Endothelial cell of umbilical vein (primary cell): ENCODE measurements at regions not wholly inside any gene's neighbourhood (a gene's known extent, or its start where the extent isn't known, plus 50 kb on each side); places are given as distances from the start of the nearest gene placed in this dataset.

Source experiments
- BruUV-seq: library from RNA; stranded (reverse); fragments of 400-500 nt; replicated peaks from 2 replicates; lab custom pipeline; 2021; lab: Mats Ljungman, UMichigan
- CTCF ChIA-PET: fragments of 300-600, 350-600 bp; sonication (Branson Sonifier 250); formaldehyde crosslinking; loops from one replicate; lab custom pipeline; 2021; ENCODE audit warnings: antibody characterized with exemption, inconsistent platforms; lab: Charles Lee
- POLR2A ChIA-PET: fragments of 300-600, 350-600 bp; sonication (Branson Sonifier 250); formaldehyde crosslinking; loops from one replicate; lab custom pipeline; 2021; ENCODE audit warnings: antibody characterized with exemption, inconsistent platforms; lab: Charles Lee
- DNase-seq: peaks from one replicate; pipeline ENCODE4 v3.0.0-alpha.2; 2011; ENCODE audit warnings: low read depth, low spot score
- FAIRE-seq: peaks from 2 replicates; lab custom pipeline; 2011; peaks lifted over from hg19 to GRCh38; lab: Jason Lieb, UNC
- H2AFZ ChIP-seq: 2 replicates; pipeline ENCODE4 v1.6.0; 2012; ENCODE audit warnings: low read depth, low read length, control low read depth, inconsistent platforms
- H3K27ac ChIP-seq: 2 replicates; pipeline ENCODE4 v1.5.1; 2011; ENCODE audit warnings: low read depth, mild to moderate bottlenecking, control low read depth, low read length, moderate library complexity; ENCODE audit not compliant: insufficient read depth
- H3K27me3 ChIP-seq, 2 experiments: 2 replicates each; pipeline versions ENCODE4 v1.6.0 to v1.6.1; 2011; ENCODE audit warnings: low read length in 2 of 2, mixed read lengths in 1 of 2; ENCODE audit not compliant: control insufficient read depth in 2 of 2, insufficient read depth in 2 of 2
- H3K36me3 ChIP-seq, 2 experiments: 2 replicates in 1 of 2; 3 replicates in 1 of 2; pipeline ENCODE4 v1.5.1; 2011; ENCODE audit warnings: low read length in 2 of 2, mild to moderate bottlenecking in 1 of 2, moderate library complexity in 1 of 2; ENCODE audit not compliant: control insufficient read depth in 2 of 2, insufficient read depth in 2 of 2; ENCODE audit errors: extremely low read depth in 1 of 2
- H3K4me1 ChIP-seq: 3 replicates; pipeline ENCODE4 v1.5.1; 2011; ENCODE audit warnings: mild to moderate bottlenecking, low read length; ENCODE audit not compliant: control insufficient read depth, insufficient read depth; ENCODE audit errors: extremely low read depth
- H3K4me2 ChIP-seq: 2 replicates; pipeline ENCODE4 v1.6.1; 2011; ENCODE audit warnings: low read length, control low read depth, mixed read lengths; ENCODE audit not compliant: insufficient read depth
- H3K4me3 ChIP-seq, 3 experiments: fragments of 200-600 bp in 1 of 3; sonication (generic), shearing (Covaris generic) in 1 of 3; replicated peaks in 1 of 3; 2 replicates each; pipeline ENCODE4 v1.5.1; 2011 to 2016; ENCODE audit warnings: control low read depth in 3 of 3, low read length in 3 of 3, mild to moderate bottlenecking in 2 of 3, inconsistent platforms in 1 of 3, low read depth in 1 of 3, moderate library complexity in 1 of 3; ENCODE audit not compliant: insufficient read depth in 1 of 3
- H3K79me2 ChIP-seq: 2 replicates; pipeline ENCODE4 v1.6.0; 2012; ENCODE audit warnings: low read length, inconsistent platforms; ENCODE audit not compliant: control insufficient read depth, insufficient read depth
- H3K9ac ChIP-seq: replicated peaks from 2 replicates; pipeline ENCODE3; 2011; ENCODE audit warnings: low read length, control low read depth; ENCODE audit not compliant: insufficient read depth; ENCODE audit errors: extremely low read depth
- H3K9me1 ChIP-seq: replicated peaks from 3 replicates; pipeline ENCODE4 v1.6.0; 2011; ENCODE audit warnings: mild to moderate bottlenecking, low read length; ENCODE audit not compliant: control insufficient read depth, insufficient read depth; ENCODE audit errors: extremely low read depth
- H3K9me3 ChIP-seq: replicated peaks from 2 replicates; pipeline ENCODE4 v1.5.1; 2012; ENCODE audit warnings: low read length, inconsistent platforms; ENCODE audit not compliant: control insufficient read depth, insufficient read depth
- H4K20me1 ChIP-seq: replicated peaks from 2 replicates; pipeline ENCODE3; 2011; ENCODE audit warnings: mild to moderate bottlenecking, low read length; ENCODE audit not compliant: control insufficient read depth, insufficient read depth; ENCODE audit errors: extremely low read depth
- EZH2 ChIP-seq: IDR thresholded peaks from 2 replicates; pipeline ENCODE4 v1.6.1; 2012; ENCODE audit warnings: borderline replicate concordance, low read depth, mild to moderate bottlenecking, moderate library complexity, low read length, inconsistent platforms; ENCODE audit not compliant: severe bottlenecking
- FOS ChIP-seq: IDR thresholded peaks from 2 replicates; pipeline ENCODE4 v1.6.1; 2011; ENCODE audit warnings: mild to moderate bottlenecking, low read length, moderate library complexity, borderline replicate concordance; ENCODE audit not compliant: insufficient read depth
- GATA2 ChIP-seq: IDR thresholded peaks from 2 replicates; pipeline ENCODE4 v1.7.0; 2011; ENCODE audit warnings: low read depth, mild to moderate bottlenecking, moderate library complexity, mixed read lengths, low read length; ENCODE audit not compliant: insufficient read length, insufficient read depth
- JUN ChIP-seq: IDR thresholded peaks from 2 replicates; pipeline ENCODE4 v1.6.1; 2011; ENCODE audit warnings: borderline replicate concordance, low read depth; ENCODE audit not compliant: insufficient read length, insufficient read depth
- MYC ChIP-seq: IDR thresholded peaks from one replicate; pipeline ENCODE4 v1.6.1; 2011; ENCODE audit warnings: mild to moderate bottlenecking, low read depth, low read length
- POLR2AphosphoS5 ChIP-seq: IDR thresholded peaks from 2 replicates; pipeline ENCODE4 v1.6.1; 2012; ENCODE audit warnings: low read depth, mild to moderate bottlenecking, control low read depth, low read length, moderate library complexity; ENCODE audit not compliant: insufficient read depth
- dilution Hi-C: fragments of 300-500 bp; cut with MboI; formaldehyde crosslinking; loops from one replicate; pipeline ENCODE4 v1.15.0; 2019; ENCODE audit warnings: low sequenced_read_pairs; ENCODE audit not compliant: extremely low pct_ligation_motif_present
- intact Hi-C: fragments of 100-400 bp; cut with micrococcal nuclease; formaldehyde crosslinking; loops from one replicate; pipeline ENCODE4 v1.10.0; 2022
- TF ChIP-seq, protein P1 (sequence below): IDR thresholded peaks from 2 replicates; pipeline ENCODE4 v1.6.1; 2011; ENCODE audit not compliant: insufficient read depth, insufficient read length
- TF ChIP-seq, protein P2 (sequence below), 2 donors: IDR thresholded peaks; 1 replicate in 1 of 2; 2 replicates in 1 of 2; pipeline ENCODE4 v1.5.1; 2011; ENCODE audit warnings: low read length in 2 of 2, mild to moderate bottlenecking in 2 of 2, moderate library complexity in 2 of 2, control low read depth in 1 of 2, inconsistent platforms in 1 of 2, low read depth in 1 of 2; ENCODE audit not compliant: insufficient read depth in 1 of 2; ENCODE audit errors: extremely low read depth in 1 of 2

DNA sequence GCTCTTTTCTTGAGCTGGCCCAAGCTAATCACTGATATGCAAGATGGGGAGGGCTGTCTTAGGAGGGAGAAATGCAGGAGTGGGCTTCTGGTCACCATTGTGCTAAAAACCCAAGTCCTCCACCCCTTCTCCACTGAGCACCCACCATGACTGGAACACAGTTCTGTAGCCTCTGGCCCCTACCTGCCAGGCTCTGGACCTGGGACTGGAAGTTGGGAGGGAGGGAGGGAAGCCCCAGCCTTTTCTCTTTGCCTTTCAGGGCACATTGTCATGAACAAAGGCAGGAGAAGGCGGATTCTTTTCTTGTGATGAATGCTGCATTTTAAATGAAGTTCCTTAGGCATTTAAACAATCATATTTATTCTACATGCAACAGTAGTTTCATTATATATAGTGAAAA lies 559.1 kb upstream of the TRPC7 start:
- FAIRE-seq: no peak

More for the DNA sequence above, 559.1 kb upstream of the TRPC7 start:
- no peaks in the 10 kb centered on the region for H3K79me2 ChIP-seq
- CTCF ChIA-PET: no interaction called here
- no TSS peak for BruUV-seq
- H3K9ac ChIP-seq: no peak overlapping the region
- no peak overlapping the region for H3K4me3 ChIP-seq
- POLR2A ChIA-PET: no interaction called here
- no peaks in the 10 kb centered on the region for H3K9me3 ChIP-seq
- H3K27ac ChIP-seq: no peak overlapping the region
- no peaks in the 10 kb centered on the region for H3K36me3 ChIP-seq
- no peaks in the 10 kb centered on the region for H4K20me1 ChIP-seq
- no peak for DNase-seq
- intact Hi-C loops (no loop called here), dilution Hi-C loops (no loop called here)
- peaks cover 0 to 1% of the 10 kb centered on the region in 2 experiments for H3K27me3 ChIP-seq
- no peaks in the 10 kb centered on the region for H3K4me1 ChIP-seq
- TF ChIP-seq MYC (no peak), JUN (no peak), GATA2 (no peak), FOS (no peak), POLR2AphosphoS5 (no peak), EZH2 (no peak)
- TF ChIP-seq, protein P1, sequence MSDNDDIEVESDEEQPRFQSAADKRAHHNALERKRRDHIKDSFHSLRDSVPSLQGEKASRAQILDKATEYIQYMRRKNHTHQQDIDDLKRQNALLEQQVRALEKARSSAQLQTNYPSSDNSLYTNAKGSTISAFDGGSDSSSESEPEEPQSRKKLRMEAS: no peak
- TF ChIP-seq, protein P2, sequence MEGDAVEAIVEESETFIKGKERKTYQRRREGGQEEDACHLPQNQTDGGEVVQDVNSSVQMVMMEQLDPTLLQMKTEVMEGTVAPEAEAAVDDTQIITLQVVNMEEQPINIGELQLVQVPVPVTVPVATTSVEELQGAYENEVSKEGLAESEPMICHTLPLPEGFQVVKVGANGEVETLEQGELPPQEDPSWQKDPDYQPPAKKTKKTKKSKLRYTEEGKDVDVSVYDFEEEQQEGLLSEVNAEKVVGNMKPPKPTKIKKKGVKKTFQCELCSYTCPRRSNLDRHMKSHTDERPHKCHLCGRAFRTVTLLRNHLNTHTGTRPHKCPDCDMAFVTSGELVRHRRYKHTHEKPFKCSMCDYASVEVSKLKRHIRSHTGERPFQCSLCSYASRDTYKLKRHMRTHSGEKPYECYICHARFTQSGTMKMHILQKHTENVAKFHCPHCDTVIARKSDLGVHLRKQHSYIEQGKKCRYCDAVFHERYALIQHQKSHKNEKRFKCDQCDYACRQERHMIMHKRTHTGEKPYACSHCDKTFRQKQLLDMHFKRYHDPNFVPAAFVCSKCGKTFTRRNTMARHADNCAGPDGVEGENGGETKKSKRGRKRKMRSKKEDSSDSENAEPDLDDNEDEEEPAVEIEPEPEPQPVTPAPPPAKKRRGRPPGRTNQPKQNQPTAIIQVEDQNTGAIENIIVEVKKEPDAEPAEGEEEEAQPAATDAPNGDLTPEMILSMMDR (IDR thresholded peaks at IDR 0.05; ENCODE audit: extremely low read depth in 1 of 2, insufficient read depth in 1 of 2, low read depth in 1 of 2, low read length in 2 of 2): no peak
- H3K4me2 ChIP-seq: no peak overlapping the region
- no peaks in the 10 kb centered on the region for H3K9me1 ChIP-seq
- no peak overlapping the region for H2AFZ ChIP-seq
